Gastroesophageal sphincter (tissue), 4 donors: ENCODE measurements at regions not wholly inside any gene's neighbourhood (a gene's known extent, or its start where the extent isn't known, plus 50 kb on each side); places are given as distances from the start of the nearest gene placed in this dataset.

Source experiments
- ATAC-seq: fragments of 150-250 bp; one replicate; pipeline ENCODE4 v1.9.1; 2016; ENCODE audit warnings: mild to moderate bottlenecking, moderate library complexity
- H3K27ac ChIP-seq, 4 donors: fragments of 200-600 bp; sonication (generic) in 3 of 4; 1 replicate in 3 of 4; 2 replicates in 1 of 4; pipeline ENCODE4 v1.5.1; 2016 to 2019
- H3K27me3 ChIP-seq: fragments of 200-600 bp; sonication (generic); one replicate; pipeline ENCODE4 v1.5.1; 2019
- H3K36me3 ChIP-seq, 2 donors: fragments of 200-600 bp; sonication (generic); one replicate each; pipeline ENCODE4 v1.5.1; 2019; ENCODE audit warnings: control low read depth in 1 of 2
- H3K4me1 ChIP-seq, 3 donors: fragments of 200-600 bp; sonication (generic); 1 replicate in 2 of 3; 2 replicates in 1 of 3; pipeline ENCODE4 v1.5.1; 2016 to 2019; ENCODE audit warnings: control low read depth in 2 of 3
- H3K4me3 ChIP-seq, 2 donors: fragments of 200-600 bp; sonication (generic); one replicate each; pipeline ENCODE4 v1.5.1; 2019; ENCODE audit warnings: mild to moderate bottlenecking in 1 of 2, moderate library complexity in 1 of 2
- H3K9me3 ChIP-seq, 3 donors: fragments of 200-600 bp; sonication (generic); one replicate each; pipeline ENCODE4 v1.5.1; 2017 to 2019; ENCODE audit warnings: control low read depth in 2 of 3
- CTCF ChIP-seq, 4 experiments: fragments of 200-600 bp in 2 of 4; fragments of 450-650 bp in 2 of 4; sonication (generic) in 1 of 4; IDR thresholded peaks; one replicate each; pipeline ENCODE4 v1.5.1; 2017 to 2019; ENCODE audit warnings: antibody characterized with exemption in 4 of 4, mild to moderate bottlenecking in 2 of 4, moderate library complexity in 2 of 4
- EP300 ChIP-seq: sonication (generic); formaldehyde crosslinking; IDR thresholded peaks from one replicate; pipeline ENCODE4 v1.6.1; 2017; ENCODE audit warnings: antibody characterized with exemption, mild to moderate bottlenecking
- POLR2A ChIP-seq, 2 donors: fragments of 450-650 bp; IDR thresholded peaks; one replicate each; pipeline ENCODE4 v1.6.1; 2017; ENCODE audit warnings: antibody characterized with exemption in 2 of 2, mild to moderate bottlenecking in 2 of 2, moderate library complexity in 1 of 2
- POLR2AphosphoS5 ChIP-seq: sonication (generic); formaldehyde crosslinking; IDR thresholded peaks from one replicate; pipeline ENCODE4 v1.6.1; 2017; ENCODE audit warnings: antibody characterized with exemption
- WGBS, 2 donors: methylation state at CpG; one replicate each; pipeline ENCODE4 v1.1.5; 2018; ENCODE audit warnings: low coverage in 1 of 2; 5-methylcytosine and 5-hydroxymethylcytosine counted together

GRCh38 chrX:4830880-4831557 is 1117.6 kb upstream of the PRKX start:
- H3K4me3 ChIP-seq = no peak overlapping the region
- no peak for ATAC-seq
- no peaks in the 10 kb centered on the region for H3K4me1 ChIP-seq
- no peaks in the 10 kb centered on the region for H3K36me3 ChIP-seq
- no peaks in the 10 kb centered on the region for H3K27me3 ChIP-seq
- TF ChIP-seq EP300 (no peak), CTCF (IDR thresholded peaks at IDR 0.05) (no peak), POLR2A (IDR thresholded peaks at IDR 0.05) (no peak), POLR2AphosphoS5 (no peak)
- H3K9me3 ChIP-seq = no peaks in the 10 kb centered on the region
- H3K27ac ChIP-seq = no peak overlapping the region
- WGBS, 2 donors = 62 to 78% methylated on average over 6 to 9 of the region's 9 CpGs

GRCh38 chrX:4825550-4825949 is 1112.1 kb upstream of the PRKX start:
- WGBS, 2 donors = 58 to 62% methylated on average over 2 to 3 of the region's 3 CpGs
- peak; percentile 62 for ATAC-seq

GRCh38 chrX:4809571-4809970 is 1096.1 kb upstream of the PRKX start:
- ATAC-seq = no peak

More at GRCh38 chrX:4825550-4825949, 1112.1 kb upstream of the PRKX start:
- Histone ChIP-seq H3K4me3 (no peak overlapping the region), H3K36me3 (no peaks in the 10 kb centered on the region), H3K4me1 (no peaks in the 10 kb centered on the region), H3K27ac (no peak overlapping the region), H3K9me3 (no peaks in the 10 kb centered on the region), H3K27me3 (no peaks in the 10 kb centered on the region)
- TF ChIP-seq EP300 (no peak), POLR2A (IDR thresholded peaks at IDR 0.05) (no peak), POLR2AphosphoS5 (no peak), CTCF (IDR thresholded peaks at IDR 0.05) (no peak)

GRCh38 chrX:4805502-4805901 is 1092.1 kb upstream of the PRKX start:
- no peak for ATAC-seq
- no peaks in the 10 kb centered on the region for H3K9me3 ChIP-seq
- H3K36me3 ChIP-seq = no peaks in the 10 kb centered on the region
- no peak overlapping the region for H3K4me3 ChIP-seq
- H3K27ac ChIP-seq = no peak overlapping the region
- no peaks in the 10 kb centered on the region for H3K27me3 ChIP-seq
- H3K4me1 ChIP-seq = no peaks in the 10 kb centered on the region
- no peak for TF ChIP-seq CTCF (IDR thresholded peaks at IDR 0.05)
- no peak for TF ChIP-seq POLR2AphosphoS5
- TF ChIP-seq POLR2A (IDR thresholded peaks at IDR 0.05) = no peak
- no peak for TF ChIP-seq EP300
- WGBS, 2 donors = 20 to 38% methylated on average over 1 to 4 of the region's 4 CpGs

More at GRCh38 chrX:4809571-4809970, 1096.1 kb upstream of the PRKX start:
- H3K4me1 ChIP-seq = no peaks in the 10 kb centered on the region
- H3K36me3 ChIP-seq = no peaks in the 10 kb centered on the region
- H3K27me3 ChIP-seq = no peaks in the 10 kb centered on the region
- no peak overlapping the region for H3K27ac ChIP-seq
- WGBS, 2 donors = 54 to 55% methylated on average over 1 to 4 of the region's 4 CpGs
- H3K9me3 ChIP-seq = no peaks in the 10 kb centered on the region
- no peak overlapping the region for H3K4me3 ChIP-seq
- TF ChIP-seq CTCF (IDR thresholded peaks at IDR 0.05) (no peak), POLR2AphosphoS5 (no peak), EP300 (no peak), POLR2A (IDR thresholded peaks at IDR 0.05) (no peak)

- Histone ChIP-seq H3K27me3 (no peaks in the 10 kb centered on the region), H3K27ac (no peak overlapping the region), H3K9me3 (no peaks in the 10 kb centered on the region), H3K4me1 (no peaks in the 10 kb centered on the region), H3K4me3 (no peak overlapping the region), H3K36me3 (no peaks in the 10 kb centered on the region)
- WGBS, 2 donors = 79 to 82% methylated on average over 3 of the region's 4 CpGs
- no peak for TF ChIP-seq POLR2AphosphoS5
- no peak for TF ChIP-seq POLR2A (IDR thresholded peaks at IDR 0.05)
- no peak for TF ChIP-seq CTCF (IDR thresholded peaks at IDR 0.05)
- TF ChIP-seq EP300 = no peak
- ATAC-seq = no peak
Observed at GRCh38 chrX:4800756-4801155, 1087.3 kb upstream of the PRKX start.
